ENCODE measurements at regions not wholly inside any gene's neighbourhood (a gene's known extent, or its start where the extent isn't known, plus 50 kb on each side); places are given as distances from the start of the nearest gene placed in this dataset.

- H3K27ac ChIP-seq: no peak overlapping the region
- H3K4me3 ChIP-seq: no peak overlapping the region
- intact Hi-C loops (cut with DNase I; ENCODE audit: low total_unique reads): no loop called here
- TF ChIP-seq POLR2AphosphoS5 (IDR thresholded peaks at IDR 0.05): no peak
- TF ChIP-seq POLR2A (IDR thresholded peaks at IDR 0.05): no peak
- no peak for TF ChIP-seq CTCF (IDR thresholded peaks at IDR 0.05)
- H3K36me3 ChIP-seq: peaks cover 4% of the 10 kb centered on the region
- no peak for DNase-seq (ENCODE audit: low spot score in 2 of 2)
- no peaks in the 10 kb centered on the region for H3K4me1 ChIP-seq
- no peaks in the 10 kb centered on the region for H3K27me3 ChIP-seq
- H3K9me3 ChIP-seq: peaks cover 0 to 25% of the 10 kb centered on the region in 2 donors
These were observed 1302.7 kb downstream of the TECRL start for GRCh38 chr4:63106600-63106999.

- Histone ChIP-seq H3K4me1 (no peaks in the 10 kb centered on the region), H3K36me3 (peaks cover 4% of the 10 kb centered on the region), H3K27ac (no peak overlapping the region), H3K4me3 (no peak overlapping the region), H3K27me3 (no peaks in the 10 kb centered on the region), H3K9me3 (peaks cover 0 to 25% of the 10 kb centered on the region in 2 donors)
- TF ChIP-seq CTCF (IDR thresholded peaks at IDR 0.05): no peak
- no peak for TF ChIP-seq POLR2AphosphoS5 (IDR thresholded peaks at IDR 0.05)
- TF ChIP-seq POLR2A (IDR thresholded peaks at IDR 0.05): no peak
- intact Hi-C loops (cut with DNase I; ENCODE audit: low total_unique reads): no loop called here
- no peak for DNase-seq (ENCODE audit: low spot score in 2 of 2)
These were observed 1303.4 kb downstream of the TECRL start for GRCh38 chr4:63105839-63106238.

- H3K27ac ChIP-seq: no peak overlapping the region
- H3K4me3 ChIP-seq: no peak overlapping the region
- no peaks in the 10 kb centered on the region for H3K9me3 ChIP-seq
- no peaks in the 10 kb centered on the region for H3K4me1 ChIP-seq
- no peak for DNase-seq (ENCODE audit: low spot score in 2 of 2)
- H3K27me3 ChIP-seq: no peaks in the 10 kb centered on the region
- TF ChIP-seq CTCF (IDR thresholded peaks at IDR 0.05) (no peak), POLR2AphosphoS5 (IDR thresholded peaks at IDR 0.05) (no peak), POLR2A (IDR thresholded peaks at IDR 0.05) (no peak)
- H3K36me3 ChIP-seq: no peaks in the 10 kb centered on the region
- intact Hi-C loops (cut with DNase I; ENCODE audit: low total_unique reads): no loop called here
These were observed 1318.6 kb downstream of the TECRL start for GRCh38 chr4:63090641-63091040.

- H3K9me3 ChIP-seq: peaks cover 0 to 7% of the 10 kb centered on the region in 2 donors
- no peaks in the 10 kb centered on the region for H3K4me1 ChIP-seq
- no peak for DNase-seq (ENCODE audit: low spot score in 2 of 2)
- TF ChIP-seq POLR2A (IDR thresholded peaks at IDR 0.05) (no peak), CTCF (IDR thresholded peaks at IDR 0.05) (no peak), POLR2AphosphoS5 (IDR thresholded peaks at IDR 0.05) (no peak)
- no peak overlapping the region for H3K27ac ChIP-seq
- H3K27me3 ChIP-seq: no peaks in the 10 kb centered on the region
- H3K4me3 ChIP-seq: no peak overlapping the region
- H3K36me3 ChIP-seq: no peaks in the 10 kb centered on the region
- intact Hi-C loops (cut with DNase I; ENCODE audit: low total_unique reads): no loop called here
These were observed 1324.2 kb downstream of the TECRL start for GRCh38 chr4:63085091-63085490.

- DNase-seq (ENCODE audit: low spot score in 2 of 2): no peak
- Histone ChIP-seq H3K27me3 (no peaks in the 10 kb centered on the region), H3K4me1 (no peaks in the 10 kb centered on the region), H3K4me3 (no peak overlapping the region), H3K27ac (no peak overlapping the region), H3K9me3 (peaks cover 6 to 15% of the 10 kb centered on the region in 2 donors), H3K36me3 (no peaks in the 10 kb centered on the region)
- intact Hi-C loops (cut with DNase I; ENCODE audit: low total_unique reads): no loop called here
- TF ChIP-seq CTCF (IDR thresholded peaks at IDR 0.05) (no peak), POLR2A (IDR thresholded peaks at IDR 0.05) (no peak), POLR2AphosphoS5 (IDR thresholded peaks at IDR 0.05) (no peak)
These were observed 1328.3 kb downstream of the TECRL start for GRCh38 chr4:63080934-63081333.
